Karpas-422 (cell line): ENCODE measurements at regions not wholly inside any gene's neighbourhood (a gene's known extent, or its start where the extent isn't known, plus 50 kb on each side); places are given as distances from the start of the nearest gene placed in this dataset.

Experiments used
- DNase-seq: peaks from one replicate; pipeline ENCODE4 v3.0.0-alpha.2; 2015
- H2AFZ ChIP-seq: fragments of 200-600 bp; sonication (generic); 2 replicates; pipeline ENCODE4 v1.6.1; 2014; ENCODE audit warnings: antibody characterized with exemption, low read length, mixed read lengths
- H3K27ac ChIP-seq: fragments of 200-600 bp; sonication (generic); 2 replicates; pipeline ENCODE4 v1.5.1; 2014; ENCODE audit warnings: mild to moderate bottlenecking, low read length, moderate library complexity
- H3K27me3 ChIP-seq: fragments of 200-600 bp; sonication (generic); 2 replicates; pipeline ENCODE4 v1.6.1; 2014; ENCODE audit warnings: low read length, mixed read lengths
- H3K36me3 ChIP-seq: fragments of 200-600 bp; sonication (generic); 2 replicates; pipeline ENCODE4 v1.6.1; 2014; ENCODE audit warnings: low read length, mixed read lengths; ENCODE audit not compliant: insufficient read depth
- H3K4me1 ChIP-seq: fragments of 200-600 bp; sonication (generic); 2 replicates; pipeline ENCODE4 v1.6.1; 2014; ENCODE audit warnings: mild to moderate bottlenecking, low read length, mixed read lengths
- H3K4me2 ChIP-seq: fragments of 200-600 bp; sonication (generic); 2 replicates; pipeline ENCODE4 v1.6.1; 2014; ENCODE audit warnings: low read length, low read depth, mild to moderate bottlenecking; ENCODE audit not compliant: poor library complexity, severe bottlenecking
- H3K4me3 ChIP-seq: fragments of 200-600 bp; sonication (generic); 2 replicates; pipeline ENCODE4 v1.5.1; 2014; ENCODE audit warnings: mild to moderate bottlenecking, antibody characterized with exemption, low read length, mixed read lengths
- H3K79me2 ChIP-seq: fragments of 200-600 bp; sonication (generic); 2 replicates; pipeline ENCODE4 v1.6.1; 2014; ENCODE audit warnings: mild to moderate bottlenecking, low read length, mixed read lengths
- H3K9ac ChIP-seq: fragments of 200-600 bp; sonication (generic); 2 replicates; pipeline ENCODE4 v1.6.0; 2014; ENCODE audit warnings: low read length
- H3K9me2 ChIP-seq: fragments of 200-600 bp; sonication (generic), shearing (Covaris generic); replicated peaks from 2 replicates; pipeline ENCODE4 v1.6.0; 2014; ENCODE audit warnings: mild to moderate bottlenecking, low read length, moderate library complexity; ENCODE audit not compliant: insufficient read depth
- H3K9me3 ChIP-seq: fragments of 300-700, 200-600 bp; sonication (generic); 2 replicates; pipeline ENCODE4 v1.6.1; 2014; ENCODE audit warnings: low read length, mixed read lengths
- H4K20me1 ChIP-seq: fragments of 200-600 bp; sonication (generic); 2 replicates; pipeline ENCODE4 v1.6.1; 2014; ENCODE audit warnings: mild to moderate bottlenecking, antibody characterized with exemption, low read length, low read depth; ENCODE audit not compliant: insufficient read depth

DNA sequence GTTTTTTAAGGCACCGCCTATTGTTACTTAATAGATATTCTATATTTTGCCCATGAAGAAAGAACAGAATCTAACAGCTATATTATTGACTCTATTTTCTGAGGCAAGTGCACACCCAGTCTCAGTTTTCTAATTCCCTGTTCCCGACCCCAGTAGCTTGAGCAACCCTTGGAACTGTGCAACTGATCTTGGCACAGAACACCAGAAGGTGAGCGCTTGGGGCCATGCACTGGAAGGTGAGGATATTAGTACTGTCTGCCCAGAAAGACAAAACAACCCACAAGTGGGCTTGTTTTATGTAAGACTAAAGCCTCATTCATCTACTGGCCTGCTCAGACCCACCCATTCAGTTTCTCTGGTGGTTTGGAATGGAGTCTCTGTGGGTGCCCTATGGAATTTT, 188.8 kb upstream of the LINC00305 start:
- H3K36me3 ChIP-seq: no peaks in the 10 kb centered on the region
- H3K4me3 ChIP-seq: no peak overlapping the region
- H3K4me2 ChIP-seq: no peak overlapping the region
- H2AFZ ChIP-seq: no peak overlapping the region
- H3K9ac ChIP-seq: no peak overlapping the region
- no peaks in the 10 kb centered on the region for H4K20me1 ChIP-seq
- H3K27ac ChIP-seq: no peak overlapping the region
- no peaks in the 10 kb centered on the region for H3K9me3 ChIP-seq
- H3K4me1 ChIP-seq: no peaks in the 10 kb centered on the region
- no peaks in the 10 kb centered on the region for H3K79me2 ChIP-seq
- no peaks in the 10 kb centered on the region for H3K27me3 ChIP-seq
- no peak for DNase-seq
- H3K9me2 ChIP-seq: no peaks in the 10 kb centered on the region; the same call in 1 of the 2 replicates

DNA sequence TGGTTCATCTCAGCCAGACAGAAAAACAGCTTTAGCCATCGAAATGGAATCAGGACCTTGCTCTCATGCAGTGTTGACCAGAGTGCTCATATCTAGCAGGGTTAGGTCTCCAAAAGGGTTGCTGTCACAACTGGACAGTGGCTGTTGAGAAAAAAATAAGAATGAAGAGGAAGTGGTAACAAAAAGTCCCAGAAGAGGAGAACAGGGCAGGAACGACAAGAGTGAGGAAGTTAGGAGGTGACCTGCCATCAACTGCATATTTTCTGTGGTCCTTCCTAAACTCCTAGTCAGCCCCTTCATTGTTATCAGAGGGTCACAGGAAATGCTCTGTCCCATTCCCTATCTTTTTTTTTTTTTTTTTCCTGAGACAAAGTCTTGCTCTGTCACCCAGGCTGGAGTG, 188.1 kb upstream of the LINC00305 start:
- Histone ChIP-seq H3K27ac (no peak overlapping the region), H3K4me3 (no peak overlapping the region), H3K9me3 (no peaks in the 10 kb centered on the region), H3K36me3 (no peaks in the 10 kb centered on the region), H3K9ac (no peak overlapping the region), H2AFZ (no peak overlapping the region), H4K20me1 (no peaks in the 10 kb centered on the region), H3K27me3 (no peaks in the 10 kb centered on the region), H3K4me2 (no peak overlapping the region), H3K9me2 (no peaks in the 10 kb centered on the region; the same call in 1 of the 2 replicates), H3K79me2 (no peaks in the 10 kb centered on the region), H3K4me1 (no peaks in the 10 kb centered on the region)
- no peak for DNase-seq

DNA sequence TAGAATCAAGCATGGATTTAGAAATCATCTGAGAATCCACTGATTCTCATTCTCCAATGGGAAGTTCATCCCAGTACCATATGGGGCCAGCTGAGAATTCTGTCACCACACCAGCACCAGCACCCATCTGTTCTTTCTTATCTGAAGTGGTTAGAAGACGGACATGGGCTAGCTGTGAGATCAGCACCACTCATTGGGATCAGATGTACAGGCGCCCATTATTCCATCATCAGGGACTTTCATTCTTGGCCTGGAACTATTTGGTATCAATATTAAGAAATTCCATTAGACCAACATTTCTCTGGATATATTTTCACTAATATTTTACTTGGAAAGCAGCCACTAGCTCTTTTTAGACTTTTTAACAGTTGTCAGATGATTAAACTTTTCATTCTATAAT, 185.9 kb upstream of the LINC00305 start:
- Histone ChIP-seq H3K9ac (no peak overlapping the region), H3K36me3 (no peaks in the 10 kb centered on the region), H3K9me2 (no peaks in the 10 kb centered on the region; the same call in 1 of the 2 replicates), H3K4me2 (no peak overlapping the region), H4K20me1 (no peaks in the 10 kb centered on the region), H3K4me3 (no peak overlapping the region), H3K79me2 (no peaks in the 10 kb centered on the region), H3K27ac (no peak overlapping the region), H3K9me3 (no peaks in the 10 kb centered on the region), H2AFZ (no peak overlapping the region), H3K4me1 (no peaks in the 10 kb centered on the region), H3K27me3 (no peaks in the 10 kb centered on the region)
- no peak for DNase-seq

DNA sequence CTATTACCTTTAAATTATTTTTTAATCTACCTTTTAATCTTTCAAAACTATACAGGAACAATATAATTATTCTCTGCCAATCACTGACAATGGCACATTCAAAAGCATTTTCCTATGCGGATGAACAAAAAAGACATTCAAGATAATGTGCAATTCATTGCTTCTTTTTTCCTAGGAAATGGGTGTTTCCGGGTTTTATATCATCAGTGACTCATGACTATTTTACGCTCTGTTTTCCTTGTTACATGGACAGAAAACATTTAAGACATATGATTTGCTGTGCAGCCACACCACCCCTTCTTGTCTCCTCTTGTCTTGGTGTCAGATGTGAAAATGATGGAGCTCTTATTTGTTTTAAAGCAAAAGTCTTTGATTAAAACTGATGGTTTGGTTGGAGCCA, 184.7 kb upstream of the LINC00305 start:
- Histone ChIP-seq H4K20me1 (no peaks in the 10 kb centered on the region), H3K4me1 (no peaks in the 10 kb centered on the region), H3K27ac (no peak overlapping the region), H2AFZ (no peak overlapping the region), H3K79me2 (no peaks in the 10 kb centered on the region), H3K9me2 (no peaks in the 10 kb centered on the region), H3K9ac (no peak overlapping the region), H3K9me3 (no peaks in the 10 kb centered on the region), H3K4me2 (no peak overlapping the region), H3K36me3 (no peaks in the 10 kb centered on the region), H3K4me3 (no peak overlapping the region), H3K27me3 (no peaks in the 10 kb centered on the region)
- DNase-seq: no peak

DNA sequence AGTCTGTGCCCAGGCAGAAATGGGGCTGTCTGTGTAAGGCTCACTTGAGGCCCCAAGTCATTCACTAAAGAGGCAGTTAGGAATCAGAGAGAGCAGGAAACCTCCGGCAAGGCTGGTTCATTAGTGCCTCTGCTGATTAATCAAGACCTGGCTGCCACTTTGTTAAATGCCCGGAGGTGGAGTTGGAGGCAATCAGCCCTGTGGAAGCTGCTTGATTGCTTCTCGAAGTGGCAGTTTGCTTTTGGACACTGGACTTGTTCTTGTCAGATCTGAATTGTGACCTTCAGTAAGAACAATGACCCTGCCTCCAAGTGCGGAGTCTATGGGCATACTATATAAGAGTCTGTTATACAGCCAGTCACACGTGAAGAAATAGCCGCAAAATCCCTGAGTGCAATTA, 183.9 kb upstream of the LINC00305 start:
- Histone ChIP-seq H3K4me3 (no peak overlapping the region), H3K9me2 (no peaks in the 10 kb centered on the region), H3K27ac (no peak overlapping the region), H3K4me1 (no peaks in the 10 kb centered on the region), H3K9ac (no peak overlapping the region), H3K4me2 (no peak overlapping the region), H3K79me2 (no peaks in the 10 kb centered on the region), H3K9me3 (no peaks in the 10 kb centered on the region), H2AFZ (no peak overlapping the region), H3K27me3 (no peaks in the 10 kb centered on the region), H4K20me1 (no peaks in the 10 kb centered on the region), H3K36me3 (no peaks in the 10 kb centered on the region)
- DNase-seq: no peak

DNA sequence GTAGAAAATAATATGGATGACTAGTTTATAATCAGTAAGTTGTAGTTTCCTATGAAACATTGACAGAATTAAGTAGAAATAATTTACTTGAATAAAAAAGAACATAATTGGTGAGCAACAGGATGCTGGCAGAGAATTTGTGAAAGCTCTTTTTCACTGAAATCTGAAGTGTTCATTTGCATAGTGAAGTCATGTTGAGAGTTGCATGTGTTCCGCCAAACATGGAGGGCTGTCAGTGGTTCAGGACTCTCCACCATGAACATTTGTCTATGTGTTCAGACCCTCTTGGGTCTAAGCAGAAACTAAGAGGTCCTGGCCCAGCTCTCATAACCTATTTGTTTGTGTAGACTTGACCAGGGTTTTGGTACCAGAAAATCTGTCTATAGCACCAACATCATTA, 182.5 kb upstream of the LINC00305 start:
- Histone ChIP-seq H3K4me2 (no peak overlapping the region), H4K20me1 (no peaks in the 10 kb centered on the region), H3K9me3 (no peaks in the 10 kb centered on the region), H3K9ac (no peak overlapping the region), H3K4me3 (no peak overlapping the region), H3K4me1 (no peaks in the 10 kb centered on the region), H3K27ac (no peak overlapping the region), H2AFZ (no peak overlapping the region), H3K27me3 (no peaks in the 10 kb centered on the region), H3K79me2 (no peaks in the 10 kb centered on the region), H3K36me3 (no peaks in the 10 kb centered on the region), H3K9me2 (no peaks in the 10 kb centered on the region)
- DNase-seq: no peak

DNA sequence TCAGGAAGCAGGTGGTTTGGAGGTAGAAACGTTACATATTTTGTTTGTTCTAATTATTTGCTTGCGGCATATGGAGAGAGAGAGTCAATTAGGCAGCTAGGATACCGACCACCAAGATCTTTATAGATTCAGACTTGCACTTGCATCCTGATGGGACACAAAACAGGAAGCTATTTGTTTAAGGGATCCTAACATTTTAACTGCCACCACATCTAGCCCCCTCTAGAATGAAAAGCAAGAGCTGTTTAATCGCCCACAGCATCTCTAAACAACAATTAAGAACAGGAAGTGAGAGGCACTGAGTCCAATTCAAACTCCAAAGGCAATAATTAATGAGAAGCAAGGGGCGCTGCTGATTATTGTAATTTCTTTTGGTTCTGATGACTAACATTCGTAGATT, 182.0 kb upstream of the LINC00305 start:
- Histone ChIP-seq H4K20me1 (no peaks in the 10 kb centered on the region), H3K4me2 (no peak overlapping the region), H3K36me3 (no peaks in the 10 kb centered on the region), H3K9me2 (no peaks in the 10 kb centered on the region), H3K9me3 (no peaks in the 10 kb centered on the region), H3K27ac (no peak overlapping the region), H3K4me1 (no peaks in the 10 kb centered on the region), H3K4me3 (no peak overlapping the region), H3K9ac (no peak overlapping the region), H3K79me2 (no peaks in the 10 kb centered on the region), H2AFZ (no peak overlapping the region), H3K27me3 (no peaks in the 10 kb centered on the region)
- DNase-seq: no peak

DNA sequence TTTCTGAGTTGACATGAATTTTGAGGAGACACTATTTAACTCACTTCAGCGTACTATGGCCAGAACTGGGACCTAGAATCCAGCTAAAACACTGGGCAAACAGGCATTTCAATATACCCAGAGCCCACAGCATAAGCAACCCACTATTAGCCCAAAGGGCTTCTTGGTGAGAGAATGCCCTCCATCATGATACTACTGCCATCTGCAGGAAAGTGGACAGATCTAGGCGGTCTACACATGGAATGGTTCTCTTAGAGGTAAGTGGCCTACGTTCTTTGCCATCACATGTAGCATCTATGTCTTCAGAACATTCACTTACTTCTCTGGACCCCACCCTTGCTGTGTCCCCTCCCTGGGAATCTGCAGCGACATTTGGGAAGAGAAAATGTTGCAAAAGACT, 181.3 kb upstream of the LINC00305 start:
- Histone ChIP-seq H3K79me2 (no peaks in the 10 kb centered on the region), H3K27ac (no peak overlapping the region), H3K4me1 (no peaks in the 10 kb centered on the region), H3K9ac (no peak overlapping the region), H3K27me3 (no peaks in the 10 kb centered on the region), H3K36me3 (no peaks in the 10 kb centered on the region), H2AFZ (no peak overlapping the region), H3K4me2 (no peak overlapping the region), H3K9me2 (no peaks in the 10 kb centered on the region), H4K20me1 (no peaks in the 10 kb centered on the region), H3K4me3 (no peak overlapping the region), H3K9me3 (no peaks in the 10 kb centered on the region)
- peak; percentile 76 for DNase-seq

DNA sequence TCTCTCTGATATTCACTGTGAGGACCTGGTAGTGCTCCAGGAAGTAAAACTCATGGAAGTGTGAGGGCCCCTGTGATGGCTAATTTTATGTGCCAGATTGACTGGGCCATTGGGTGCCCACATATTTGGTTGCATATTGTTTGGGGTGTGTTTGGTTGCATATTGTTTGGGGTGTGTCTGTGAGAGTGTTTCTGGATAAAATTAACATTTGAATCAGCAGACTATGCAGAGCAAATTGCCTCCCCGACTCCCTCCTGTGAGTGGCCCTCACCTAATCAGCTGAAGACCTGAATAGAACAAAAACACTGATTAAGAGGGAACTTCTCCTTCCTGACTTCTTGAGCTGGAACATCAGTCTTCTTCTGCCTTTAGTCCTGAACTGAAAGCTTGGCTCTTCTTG, 173.3 kb upstream of the LINC00305 start:
- peaks cover 9% of the 10 kb centered on the region for H3K4me1 ChIP-seq
- H3K9ac ChIP-seq: no peak overlapping the region
- H3K4me3 ChIP-seq: no peak overlapping the region
- no peak overlapping the region for H2AFZ ChIP-seq
- no peaks in the 10 kb centered on the region for H3K9me2 ChIP-seq
- no peak for DNase-seq
- H3K9me3 ChIP-seq: no peaks in the 10 kb centered on the region
- no peaks in the 10 kb centered on the region for H3K79me2 ChIP-seq
- H4K20me1 ChIP-seq: no peaks in the 10 kb centered on the region
- no peak overlapping the region for H3K4me2 ChIP-seq
- no peaks in the 10 kb centered on the region for H3K27me3 ChIP-seq
- H3K36me3 ChIP-seq: no peaks in the 10 kb centered on the region
- no peak overlapping the region for H3K27ac ChIP-seq
